Mesothelial cell of epicardium (in vitro differentiated cells): ENCODE measurements at regions not wholly inside any gene's neighbourhood (a gene's known extent, or its start where the extent isn't known, plus 50 kb on each side); places are given as distances from the start of the nearest gene placed in this dataset.

ENCODE experiments used
- DNase-seq, 2 experiments: peaks; one replicate each; pipeline ENCODE4 v3.0.0; 2021; ENCODE audit warnings: low spot score in 2 of 2; ENCODE audit not compliant: unreplicated experiment in 2 of 2
- H3K27ac Mint-ChIP-seq: 2 replicates; pipeline ENCODE4 v1.8.0; 2021; ENCODE audit warnings: mixed read lengths
- H3K27me3 Mint-ChIP-seq: 2 replicates; pipeline ENCODE4 v1.8.0; 2021; ENCODE audit warnings: low read depth, mixed read lengths
- H3K36me3 Mint-ChIP-seq: 2 replicates; pipeline ENCODE4 v1.8.0; 2021; ENCODE audit warnings: mixed read lengths
- H3K4me1 Mint-ChIP-seq: 2 replicates; pipeline ENCODE4 v1.8.0; 2021; ENCODE audit warnings: mixed read lengths
- H3K4me3 Mint-ChIP-seq: 2 replicates; pipeline ENCODE4 v1.8.0; 2021; ENCODE audit warnings: mild to moderate bottlenecking, moderate library complexity, mixed read lengths
- H3K9me3 Mint-ChIP-seq: 2 replicates; pipeline ENCODE4 v1.8.0; 2021; ENCODE audit warnings: mixed read lengths
- TF ChIP-seq, protein P1 (sequence below): fragments of 200-600 bp; sonication (generic); IDR thresholded peaks from one replicate; pipeline ENCODE4 v1.5.0; 2021; ENCODE audit warnings: antibody characterized with exemption; ENCODE audit not compliant: unreplicated experiment

DNA sequence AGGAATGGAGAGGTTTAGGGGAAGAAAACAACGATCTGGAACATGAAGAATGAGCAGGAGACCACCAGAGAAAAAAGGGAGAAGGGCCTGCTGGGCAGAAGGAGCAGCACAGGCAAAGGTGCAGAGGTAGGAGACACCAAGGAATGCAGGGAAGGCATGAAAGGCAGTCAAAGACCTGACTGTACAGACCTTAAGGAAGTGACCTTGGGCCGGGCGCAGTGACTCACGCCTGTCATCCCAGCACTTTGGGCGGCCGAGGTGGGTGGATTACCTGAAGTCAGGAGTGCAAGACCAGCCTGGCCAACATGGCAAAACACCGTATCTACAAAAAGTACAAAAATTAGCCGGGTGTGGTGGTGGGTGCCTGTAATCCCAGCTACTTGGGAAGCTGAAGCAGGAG, 157.7 kb upstream of the ATP10A start:
- Mint-ChIP-seq H3K27me3 (no peaks in the 10 kb centered on the region), H3K4me1 (peaks cover 6% of the 10 kb centered on the region), H3K27ac (no peak overlapping the region), H3K36me3 (no peaks in the 10 kb centered on the region), H3K4me3 (no peak overlapping the region), H3K9me3 (no peaks in the 10 kb centered on the region)
- DNase-seq, result no peak
- TF ChIP-seq, protein P1, sequence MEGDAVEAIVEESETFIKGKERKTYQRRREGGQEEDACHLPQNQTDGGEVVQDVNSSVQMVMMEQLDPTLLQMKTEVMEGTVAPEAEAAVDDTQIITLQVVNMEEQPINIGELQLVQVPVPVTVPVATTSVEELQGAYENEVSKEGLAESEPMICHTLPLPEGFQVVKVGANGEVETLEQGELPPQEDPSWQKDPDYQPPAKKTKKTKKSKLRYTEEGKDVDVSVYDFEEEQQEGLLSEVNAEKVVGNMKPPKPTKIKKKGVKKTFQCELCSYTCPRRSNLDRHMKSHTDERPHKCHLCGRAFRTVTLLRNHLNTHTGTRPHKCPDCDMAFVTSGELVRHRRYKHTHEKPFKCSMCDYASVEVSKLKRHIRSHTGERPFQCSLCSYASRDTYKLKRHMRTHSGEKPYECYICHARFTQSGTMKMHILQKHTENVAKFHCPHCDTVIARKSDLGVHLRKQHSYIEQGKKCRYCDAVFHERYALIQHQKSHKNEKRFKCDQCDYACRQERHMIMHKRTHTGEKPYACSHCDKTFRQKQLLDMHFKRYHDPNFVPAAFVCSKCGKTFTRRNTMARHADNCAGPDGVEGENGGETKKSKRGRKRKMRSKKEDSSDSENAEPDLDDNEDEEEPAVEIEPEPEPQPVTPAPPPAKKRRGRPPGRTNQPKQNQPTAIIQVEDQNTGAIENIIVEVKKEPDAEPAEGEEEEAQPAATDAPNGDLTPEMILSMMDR, result no peak

GRCh38 chr15:26017665-26018064, 154.5 kb upstream of the ATP10A start:
- H3K4me1 Mint-ChIP-seq, result peaks cover 3% of the 10 kb centered on the region
- no peaks in the 10 kb centered on the region for H3K9me3 Mint-ChIP-seq
- no peaks in the 10 kb centered on the region for H3K27me3 Mint-ChIP-seq
- H3K4me3 Mint-ChIP-seq, result no peak overlapping the region
- H3K36me3 Mint-ChIP-seq, result no peaks in the 10 kb centered on the region
- TF ChIP-seq, protein P1, result no peak
- DNase-seq, result no peak
- no peak overlapping the region for H3K27ac Mint-ChIP-seq

GRCh38 chr15:26015516-26016075, 152.5 kb upstream of the ATP10A start:
- no peak overlapping the region for H3K4me3 Mint-ChIP-seq
- no peak for DNase-seq
- H3K27ac Mint-ChIP-seq, result no peak overlapping the region
- peaks cover 2% of the 10 kb centered on the region for H3K4me1 Mint-ChIP-seq
- no peaks in the 10 kb centered on the region for H3K36me3 Mint-ChIP-seq
- TF ChIP-seq, protein P1, result no peak
- H3K9me3 Mint-ChIP-seq, result no peaks in the 10 kb centered on the region
- H3K27me3 Mint-ChIP-seq, result no peaks in the 10 kb centered on the region

DNA sequence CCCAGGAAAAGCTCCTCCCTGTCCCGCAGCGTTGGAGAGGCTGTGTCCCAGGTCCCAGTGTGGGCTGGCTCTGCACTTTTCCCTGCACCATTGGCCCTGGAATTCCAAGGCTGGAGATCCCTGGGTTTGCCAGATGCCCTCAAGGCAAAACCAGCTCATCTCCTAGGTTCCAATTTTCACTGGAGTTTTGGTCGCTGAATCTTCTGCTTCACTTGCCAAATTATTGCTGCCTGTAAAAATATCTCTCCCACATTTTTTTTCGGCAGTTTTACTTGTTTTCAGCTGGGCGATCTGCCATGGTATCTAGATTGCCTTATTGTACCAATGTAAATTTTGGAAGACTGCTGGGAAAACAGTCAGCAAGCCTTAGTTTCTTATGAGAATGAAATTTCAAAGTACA, 150.9 kb upstream of the ATP10A start:
- TF ChIP-seq, protein P1, result no peak
- Mint-ChIP-seq H3K9me3 (no peaks in the 10 kb centered on the region), H3K27me3 (no peaks in the 10 kb centered on the region), H3K4me1 (no peaks in the 10 kb centered on the region), H3K27ac (no peak overlapping the region), H3K36me3 (no peaks in the 10 kb centered on the region), H3K4me3 (no peak overlapping the region)
- DNase-seq, result no peak

- Mint-ChIP-seq H3K27me3 (no peaks in the 10 kb centered on the region), H3K36me3 (no peaks in the 10 kb centered on the region), H3K4me1 (peaks cover 3% of the 10 kb centered on the region), H3K9me3 (no peaks in the 10 kb centered on the region), H3K27ac (no peak overlapping the region), H3K4me3 (no peak overlapping the region)
- TF ChIP-seq, protein P1, result no peak
- DNase-seq, result peak in 1 of 2 experiments; percentile 17
These were observed 148.8 kb upstream of the ATP10A start for GRCh38 chr15:26011916-26012315.

GRCh38 chr15:26007151-26007550, 144.0 kb upstream of the ATP10A start:
- TF ChIP-seq, protein P1, result no peak

More at GRCh38 chr15:26007151-26007550, 144.0 kb upstream of the ATP10A start:
- H3K27ac Mint-ChIP-seq, result no peak overlapping the region
- H3K4me3 Mint-ChIP-seq, result no peak overlapping the region
- H3K9me3 Mint-ChIP-seq, result no peaks in the 10 kb centered on the region
- H3K27me3 Mint-ChIP-seq, result no peaks in the 10 kb centered on the region
- DNase-seq, result no peak
- H3K36me3 Mint-ChIP-seq, result no peaks in the 10 kb centered on the region
- H3K4me1 Mint-ChIP-seq, result peaks cover 3% of the 10 kb centered on the region
